ENCODE measurements at regions not wholly inside any gene's neighbourhood (a gene's known extent, or its start where the extent isn't known, plus 50 kb on each side); places are given as distances from the start of the nearest gene placed in this dataset.

GRCh38 chr18:37836071-37836970, 270.7 kb upstream of the CELF4 start:
- no peak for TF ChIP-seq POLR2AphosphoS5 (IDR thresholded peaks at IDR 0.05; ENCODE audit: low read depth, low read length)
- no peak for TF ChIP-seq SIN3A (IDR thresholded peaks at IDR 0.05; ENCODE audit: borderline replicate concordance, insufficient read depth, low read length)
- no peak for TF ChIP-seq TAF1 (IDR thresholded peaks at IDR 0.05; ENCODE audit: borderline replicate concordance, insufficient read depth, low read length)
- TF ChIP-seq FOXP2 (optimal IDR thresholded peaks at IDR 0.05; ENCODE audit: borderline replicate concordance, extremely low read depth, extremely low read length, insufficient read depth), result no peak
- TF ChIP-seq REST (IDR thresholded peaks at IDR 0.05; ENCODE audit: insufficient read depth in 1 of 2, low read depth in 2 of 2, low read length in 2 of 2), result no peak

- TF ChIP-seq TAF1 (IDR thresholded peaks at IDR 0.05; ENCODE audit: borderline replicate concordance, insufficient read depth, low read length), result no peak
- TF ChIP-seq POLR2AphosphoS5 (IDR thresholded peaks at IDR 0.05; ENCODE audit: low read depth, low read length), result no peak
- no peak for TF ChIP-seq REST (IDR thresholded peaks at IDR 0.05; ENCODE audit: insufficient read depth in 1 of 2, low read depth in 2 of 2, low read length in 2 of 2)
- no peak for TF ChIP-seq FOXP2 (optimal IDR thresholded peaks at IDR 0.05; ENCODE audit: borderline replicate concordance, extremely low read depth, extremely low read length, insufficient read depth)
- no peak for TF ChIP-seq SIN3A (IDR thresholded peaks at IDR 0.05; ENCODE audit: borderline replicate concordance, insufficient read depth, low read length)
Observed at GRCh38 chr18:37812961-37813360, 247.4 kb upstream of the CELF4 start.

GRCh38 chr18:37805773-37806404, 240.3 kb upstream of the CELF4 start:
- TF ChIP-seq TAF1 (IDR thresholded peaks at IDR 0.05; ENCODE audit: borderline replicate concordance, insufficient read depth, low read length), result no peak
- TF ChIP-seq REST (IDR thresholded peaks at IDR 0.05; ENCODE audit: insufficient read depth in 1 of 2, low read depth in 2 of 2, low read length in 2 of 2), result no peak
- no peak for TF ChIP-seq POLR2AphosphoS5 (IDR thresholded peaks at IDR 0.05; ENCODE audit: low read depth, low read length)
- TF ChIP-seq SIN3A (IDR thresholded peaks at IDR 0.05; ENCODE audit: borderline replicate concordance, insufficient read depth, low read length), result no peak
- TF ChIP-seq FOXP2 (optimal IDR thresholded peaks at IDR 0.05; ENCODE audit: borderline replicate concordance, extremely low read depth, extremely low read length, insufficient read depth), result no peak

GRCh38 chr18:37796823-37797349, 231.3 kb upstream of the CELF4 start:
- no peak for TF ChIP-seq SIN3A (IDR thresholded peaks at IDR 0.05; ENCODE audit: borderline replicate concordance, insufficient read depth, low read length)
- no peak for TF ChIP-seq REST (IDR thresholded peaks at IDR 0.05; ENCODE audit: insufficient read depth in 1 of 2, low read depth in 2 of 2, low read length in 2 of 2)

Measured in PFSK-1 (cell line).